HG03139 (cell line): ENCODE measurements at regions not wholly inside any gene's neighbourhood (a gene's known extent, or its start where the extent isn't known, plus 50 kb on each side); places are given as distances from the start of the nearest gene placed in this dataset.
A peak's percentile ranks its signal among the peaks of the same experiment; 100 is the strongest.
"Not testable (repeated sequence)": the region's sequence is repeated elsewhere in the genome, so short reads cannot be mapped to it uniquely, and the experiment has no call there.

Experiments
- ATAC-seq: cut with Tn5 transposase; IDR thresholded peaks from one replicate; pipeline ENCODE4 v1.9.1; 2021; ENCODE audit not compliant: unreplicated experiment

- no peak for ATAC-seq
Measured at GRCh38 chr14:22118899-22119477, 445.4 kb upstream of the OR4E1 start.

GRCh38 chr14:22113401-22113800 is 439.8 kb upstream of the OR4E1 start:
- no peak for ATAC-seq

GRCh38 chr14:22112004-22112403 is 438.4 kb upstream of the OR4E1 start:
- ATAC-seq = no peak

- no peak for ATAC-seq
Measured at GRCh38 chr14:22107753-22108152, 434.1 kb upstream of the OR4E1 start.

GRCh38 chr14:22106700-22107697 is 433.4 kb upstream of the OR4E1 start:
- ATAC-seq = no peak

- ATAC-seq = no peak
Measured at GRCh38 chr14:22105624-22106006, 432.0 kb upstream of the OR4E1 start.

- no peak for ATAC-seq
Measured at GRCh38 chr14:22105006-22105623, 431.5 kb upstream of the OR4E1 start.

GRCh38 chr14:22100764-22101120 is 427.1 kb upstream of the OR4E1 start:
- not testable (repeated sequence) for ATAC-seq

GRCh38 chr14:22099942-22100763 is 426.5 kb upstream of the OR4E1 start:
- ATAC-seq = peak; percentile 57

GRCh38 chr14:22098435-22098834 is 424.8 kb upstream of the OR4E1 start:
- ATAC-seq = no peak

GRCh38 chr14:22097586-22098292 is 424.1 kb upstream of the OR4E1 start:
- ATAC-seq = no peak

GRCh38 chr14:22097072-22097471 is 423.5 kb upstream of the OR4E1 start:
- ATAC-seq = no peak

- ATAC-seq = no peak
Measured at GRCh38 chr14:22096514-22096895, 422.9 kb upstream of the OR4E1 start.

- no peak for ATAC-seq
Measured at GRCh38 chr14:22095860-22096513, 422.4 kb upstream of the OR4E1 start.

GRCh38 chr14:22089940-22090339 is 416.3 kb upstream of the OR4E1 start:
- ATAC-seq = no peak

GRCh38 chr14:22088614-22089342 is 415.2 kb upstream of the OR4E1 start:
- ATAC-seq = no peak

- no peak for ATAC-seq
Measured at GRCh38 chr14:22086131-22086530, 412.5 kb upstream of the OR4E1 start.

- no peak for ATAC-seq
Measured at GRCh38 chr14:22084393-22085281, 411.0 kb upstream of the OR4E1 start.
